Activated naive CD4-positive, alpha-beta T cell treated with anti-CD3 and anti-CD28 coated beads, Interleukin-2, amount 10 ng/mL, durations not matched to agents 7 days and 5 days (primary cell): ENCODE measurements at regions not wholly inside any gene's neighbourhood (a gene's known extent, or its start where the extent isn't known, plus 50 kb on each side); places are given as distances from the start of the nearest gene placed in this dataset.

ENCODE experiments used
- CTCF ChIA-PET: fragments of 350-600 bp; sonication (Branson Sonifier 250); formaldehyde crosslinking; loops from one replicate; lab custom pipeline; 2021; ENCODE audit warnings: antibody characterized with exemption; lab: Charles Lee
- DNase-seq: peaks from one replicate; pipeline ENCODE4 v3.0.0-alpha.2; 2020
- H3K27ac Mint-ChIP-seq: one replicate; pipeline ENCODE4 v1.8.0; 2021; ENCODE audit warnings: mild to moderate bottlenecking, moderate library complexity, mixed read lengths
- H3K27me3 Mint-ChIP-seq: one replicate; pipeline ENCODE4 v1.8.0; 2021; ENCODE audit warnings: mild to moderate bottlenecking, mixed read lengths
- H3K36me3 Mint-ChIP-seq: one replicate; pipeline ENCODE4 v1.8.0; 2021; ENCODE audit warnings: mixed read lengths
- H3K4me1 Mint-ChIP-seq: one replicate; pipeline ENCODE4 v1.8.0; 2021; ENCODE audit warnings: mixed read lengths
- H3K4me3 Mint-ChIP-seq: one replicate; pipeline ENCODE4 v1.8.0; 2021; ENCODE audit warnings: mild to moderate bottlenecking, moderate library complexity, mixed read lengths
- H3K9me3 Mint-ChIP-seq: one replicate; pipeline ENCODE4 v1.8.0; 2021; ENCODE audit warnings: mixed read lengths

- CTCF ChIA-PET = interaction anchor here (0.9 to 1.2 kb wide), 4 partner anchors 10 to 605 kb away, joined by 3 to 6 read pairs (median 4); no protein-coding TSS in a partner anchor
- Mint-ChIP-seq H3K27me3 (peaks cover 4% of the 10 kb centered on the region), H3K36me3 (no peaks in the 10 kb centered on the region), H3K4me1 (peaks cover 18% of the 10 kb centered on the region), H3K27ac (no peak overlapping the region), H3K9me3 (no peaks in the 10 kb centered on the region), H3K4me3 (no peak overlapping the region)
- no peak for DNase-seq
Observed at GRCh38 chr7:17530741-17531421, 232.4 kb downstream of the AHR start.

DNA sequence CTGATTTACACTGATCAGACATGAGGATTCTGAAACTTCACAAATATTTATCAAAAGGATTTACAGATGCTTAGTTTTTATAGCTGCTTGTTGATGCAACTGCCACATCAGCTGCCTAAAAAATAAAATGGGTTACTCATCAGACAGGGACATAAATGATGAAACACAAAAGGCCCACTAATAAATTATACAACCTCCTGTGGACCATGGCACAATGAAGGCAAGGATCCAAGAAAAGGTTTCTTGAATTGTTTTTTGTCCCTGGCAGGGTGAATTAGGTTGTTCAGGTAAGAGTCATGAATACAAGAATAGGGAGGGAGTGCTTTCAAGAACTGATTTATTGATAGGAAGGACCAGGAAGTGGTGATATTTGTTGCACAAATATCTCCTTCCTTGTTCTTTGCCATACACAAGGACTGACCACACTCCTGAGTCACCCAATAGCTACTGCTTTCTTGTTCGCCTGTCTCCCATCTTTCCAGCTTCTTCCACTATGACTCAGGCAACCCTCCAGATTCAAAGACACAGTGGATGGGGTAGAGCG lies 234.5 kb downstream of the AHR start:
- no peak for DNase-seq
- no peaks in the 10 kb centered on the region for H3K9me3 Mint-ChIP-seq
- CTCF ChIA-PET = no interaction called here

DNA sequence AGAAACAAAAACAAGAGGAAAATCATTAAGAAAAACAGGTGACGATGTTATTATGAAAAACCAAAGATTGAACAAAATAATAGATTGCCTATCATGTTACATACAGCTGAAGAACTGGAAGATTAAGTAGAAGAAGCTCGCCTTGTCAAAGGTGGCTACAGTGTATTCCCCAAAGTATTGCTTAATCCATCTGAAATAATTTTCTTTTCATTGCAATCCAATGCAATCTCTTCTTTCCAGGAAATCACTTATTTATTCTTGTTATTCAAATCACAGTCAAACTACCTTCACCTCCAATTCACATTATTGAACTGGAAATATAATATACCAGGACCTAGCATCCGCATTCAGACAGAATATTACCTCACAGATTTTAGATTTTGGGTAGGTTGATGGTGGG lies 235.9 kb downstream of the AHR start:
- no peaks in the 10 kb centered on the region for H3K9me3 Mint-ChIP-seq
- peaks cover 8% of the 10 kb centered on the region for H3K27me3 Mint-ChIP-seq
- CTCF ChIA-PET = no interaction called here
- no peak for DNase-seq
- peaks cover 16% of the 10 kb centered on the region for H3K4me1 Mint-ChIP-seq
- no peak overlapping the region for H3K27ac Mint-ChIP-seq
- no peaks in the 10 kb centered on the region for H3K36me3 Mint-ChIP-seq
- H3K4me3 Mint-ChIP-seq = no peak overlapping the region

More for the DNA sequence above, 234.5 kb downstream of the AHR start:
- Mint-ChIP-seq H3K27ac (no peak overlapping the region), H3K36me3 (no peaks in the 10 kb centered on the region), H3K4me1 (peaks cover 18% of the 10 kb centered on the region), H3K27me3 (peaks cover 8% of the 10 kb centered on the region), H3K4me3 (no peak overlapping the region)

GRCh38 chr7:17535776-17536175 lies 237.3 kb downstream of the AHR start:
- no peak for DNase-seq
- CTCF ChIA-PET = no interaction called here
- Mint-ChIP-seq H3K27me3 (peaks cover 8% of the 10 kb centered on the region), H3K27ac (no peak overlapping the region), H3K4me3 (no peak overlapping the region), H3K9me3 (no peaks in the 10 kb centered on the region), H3K4me1 (peaks cover 15% of the 10 kb centered on the region), H3K36me3 (no peaks in the 10 kb centered on the region)

GRCh38 chr7:17544401-17544800 lies 245.9 kb downstream of the AHR start:
- Mint-ChIP-seq H3K4me3 (no peak overlapping the region), H3K27ac (no peak overlapping the region), H3K9me3 (no peaks in the 10 kb centered on the region), H3K4me1 (no peaks in the 10 kb centered on the region), H3K27me3 (peaks cover 11% of the 10 kb centered on the region), H3K36me3 (no peaks in the 10 kb centered on the region)
- DNase-seq = no peak
- CTCF ChIA-PET = no interaction called here

DNA sequence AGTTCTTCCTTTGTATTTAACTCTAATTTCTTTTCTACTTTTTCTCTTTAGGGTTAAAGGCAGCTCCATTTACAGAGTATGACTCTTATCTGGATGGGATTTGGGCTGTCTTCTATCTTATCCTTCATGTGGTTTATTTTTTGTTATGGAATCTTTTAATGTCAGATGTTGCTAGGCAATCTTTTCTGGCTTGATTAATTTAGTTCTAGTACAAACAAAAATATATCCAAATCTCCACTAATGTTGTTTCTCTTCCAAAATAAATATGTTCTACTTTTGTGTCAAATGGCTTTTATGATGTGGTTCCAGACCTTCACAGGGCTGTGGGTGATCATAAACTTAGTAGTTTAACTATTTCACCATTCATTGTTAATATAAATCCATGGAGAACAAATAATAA lies 246.9 kb downstream of the AHR start:
- CTCF ChIA-PET = no interaction called here
- Mint-ChIP-seq H3K27me3 (peaks cover 11% of the 10 kb centered on the region), H3K27ac (no peak overlapping the region), H3K36me3 (no peaks in the 10 kb centered on the region), H3K9me3 (no peaks in the 10 kb centered on the region), H3K4me3 (no peak overlapping the region), H3K4me1 (no peaks in the 10 kb centered on the region)
- no peak for DNase-seq

GRCh38 chr7:17546189-17546588 lies 247.7 kb downstream of the AHR start:
- Mint-ChIP-seq H3K4me1 (no peaks in the 10 kb centered on the region), H3K36me3 (no peaks in the 10 kb centered on the region), H3K27ac (no peak overlapping the region), H3K27me3 (peaks cover 11% of the 10 kb centered on the region), H3K9me3 (no peaks in the 10 kb centered on the region), H3K4me3 (no peak overlapping the region)
- DNase-seq = no peak
- CTCF ChIA-PET = no interaction called here

GRCh38 chr7:17546592-17546991 lies 248.1 kb downstream of the AHR start:
- Mint-ChIP-seq H3K27ac (no peak overlapping the region), H3K9me3 (no peaks in the 10 kb centered on the region), H3K4me3 (no peak overlapping the region), H3K36me3 (no peaks in the 10 kb centered on the region), H3K27me3 (peaks cover 11% of the 10 kb centered on the region), H3K4me1 (no peaks in the 10 kb centered on the region)
- no peak for DNase-seq
- CTCF ChIA-PET = no interaction called here

GRCh38 chr7:17548014-17548653 lies 249.7 kb downstream of the AHR start:
- Mint-ChIP-seq H3K4me3 (no peak overlapping the region), H3K27ac (no peak overlapping the region)

GRCh38 chr7:17549406-17549805 lies 251.0 kb downstream of the AHR start:
- no peaks in the 10 kb centered on the region for H3K4me1 Mint-ChIP-seq
- H3K4me3 Mint-ChIP-seq = no peak overlapping the region
- no peaks in the 10 kb centered on the region for H3K36me3 Mint-ChIP-seq
- CTCF ChIA-PET = interaction anchor here (0.6 to 0.7 kb wide), 2 partner anchors 30 to 750 kb away, joined by 3 to 4 read pairs; no protein-coding TSS in a partner anchor
- H3K27me3 Mint-ChIP-seq = peaks cover 7% of the 10 kb centered on the region
- no peak overlapping the region for H3K27ac Mint-ChIP-seq
- H3K9me3 Mint-ChIP-seq = no peaks in the 10 kb centered on the region
- DNase-seq = no peak

More at GRCh38 chr7:17548014-17548653, 249.7 kb downstream of the AHR start:
- H3K9me3 Mint-ChIP-seq = no peaks in the 10 kb centered on the region
- H3K27me3 Mint-ChIP-seq = peaks cover 11% of the 10 kb centered on the region
- DNase-seq = no peak
- no peaks in the 10 kb centered on the region for H3K36me3 Mint-ChIP-seq
- no peaks in the 10 kb centered on the region for H3K4me1 Mint-ChIP-seq
- CTCF ChIA-PET = no interaction called here

GRCh38 chr7:17552373-17552772 lies 253.9 kb downstream of the AHR start:
- no peak overlapping the region for H3K27ac Mint-ChIP-seq
- CTCF ChIA-PET = interaction anchor here (1.1 kb wide), 1 partner anchor 35 kb away, joined by 3 read pairs; no protein-coding TSS in a partner anchor
- no peak overlapping the region for H3K4me3 Mint-ChIP-seq
- no peaks in the 10 kb centered on the region for H3K9me3 Mint-ChIP-seq
- no peak for DNase-seq
- H3K36me3 Mint-ChIP-seq = no peaks in the 10 kb centered on the region
- H3K27me3 Mint-ChIP-seq = peaks cover 3% of the 10 kb centered on the region
- no peaks in the 10 kb centered on the region for H3K4me1 Mint-ChIP-seq

DNA sequence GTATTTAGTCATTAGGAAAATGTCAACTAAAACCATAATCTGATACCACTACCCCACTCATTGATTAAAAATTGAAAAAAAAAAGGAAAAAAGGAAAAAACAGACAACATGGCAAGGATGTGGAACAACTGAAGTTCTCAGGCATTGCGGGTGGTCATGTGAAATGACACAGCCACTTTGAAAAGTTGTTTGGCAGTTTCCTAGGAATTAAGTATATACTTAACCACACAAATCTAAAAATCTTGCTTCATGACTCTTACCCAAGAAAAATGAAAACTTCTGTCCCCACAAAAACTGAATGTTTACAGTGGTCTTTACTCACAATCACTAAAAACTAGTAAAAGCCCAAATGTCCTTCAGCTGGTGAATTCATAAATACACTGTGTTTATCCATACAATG lies 254.5 kb downstream of the AHR start:
- Mint-ChIP-seq H3K4me3 (no peak overlapping the region), H3K27ac (no peak overlapping the region)
- CTCF ChIA-PET = interaction anchor here (1.1 kb wide), 1 partner anchor 35 kb away, joined by 3 read pairs; no protein-coding TSS in a partner anchor

GRCh38 chr7:17554341-17555015 lies 256.0 kb downstream of the AHR start:
- CTCF ChIA-PET = no interaction called here
- no peak for DNase-seq
- no peak overlapping the region for H3K4me3 Mint-ChIP-seq
- no peaks in the 10 kb centered on the region for H3K4me1 Mint-ChIP-seq
- H3K27me3 Mint-ChIP-seq = no peaks in the 10 kb centered on the region
- no peaks in the 10 kb centered on the region for H3K36me3 Mint-ChIP-seq
- no peaks in the 10 kb centered on the region for H3K9me3 Mint-ChIP-seq
- H3K27ac Mint-ChIP-seq = no peak overlapping the region

More for the DNA sequence above, 254.5 kb downstream of the AHR start:
- no peak for DNase-seq
- H3K4me1 Mint-ChIP-seq = no peaks in the 10 kb centered on the region
- peaks cover 3% of the 10 kb centered on the region for H3K27me3 Mint-ChIP-seq
- no peaks in the 10 kb centered on the region for H3K9me3 Mint-ChIP-seq
- H3K36me3 Mint-ChIP-seq = no peaks in the 10 kb centered on the region

- H3K27ac Mint-ChIP-seq = no peak overlapping the region
- no peaks in the 10 kb centered on the region for H3K4me1 Mint-ChIP-seq
- no peak overlapping the region for H3K4me3 Mint-ChIP-seq
- CTCF ChIA-PET = no interaction called here
- no peaks in the 10 kb centered on the region for H3K36me3 Mint-ChIP-seq
- DNase-seq = no peak
- no peaks in the 10 kb centered on the region for H3K9me3 Mint-ChIP-seq
- H3K27me3 Mint-ChIP-seq = no peaks in the 10 kb centered on the region
Observed at GRCh38 chr7:17556247-17556956, 257.9 kb downstream of the AHR start.
